ENCODE measurements at regions not wholly inside any gene's neighbourhood (a gene's known extent, or its start where the extent isn't known, plus 50 kb on each side); places are given as distances from the start of the nearest gene placed in this dataset.
"Not testable (repeated sequence)": the region's sequence is repeated elsewhere in the genome, so short reads cannot be mapped to it uniquely, and the experiment has no call there.

GRCh38 chr2:31764169-31764568 lies 183.4 kb upstream of the SRD5A2 start:
- DNase-seq: no peak
- H3K9me3 ChIP-seq: no peaks in the 10 kb centered on the region
- no peak for TF ChIP-seq POLR2A (IDR thresholded peaks at IDR 0.05)
- intact Hi-C loops (cut with DNase I; ENCODE audit: low total_unique reads): no loop called here
- no peaks in the 10 kb centered on the region for H3K4me1 ChIP-seq
- H3K27ac ChIP-seq: no peak overlapping the region
- 59 to 62% methylated on average over 2 of the region's 2 CpGs for WGBS, 2 donors
- no peaks in the 10 kb centered on the region for H3K36me3 ChIP-seq (ENCODE audit: low read depth, missing control alignments)
- no peaks in the 10 kb centered on the region for H3K27me3 ChIP-seq
- H3K4me3 ChIP-seq: no peak overlapping the region

- WGBS, 2 donors: 52 to 66% methylated on average over 2 of the region's 2 CpGs
- no peak for TF ChIP-seq CTCF (IDR thresholded peaks at IDR 0.05)
- no peak for TF ChIP-seq POLR2A (IDR thresholded peaks at IDR 0.05)
- H3K4me3 ChIP-seq: no peak overlapping the region
- no peaks in the 10 kb centered on the region for H3K27me3 ChIP-seq
- no peak for DNase-seq
- H3K4me1 ChIP-seq: no peaks in the 10 kb centered on the region
- intact Hi-C loops (cut with DNase I; ENCODE audit: low total_unique reads): no loop called here
- no peak overlapping the region for H3K27ac ChIP-seq
- no peaks in the 10 kb centered on the region for H3K36me3 ChIP-seq (ENCODE audit: low read depth, missing control alignments)
- H3K9me3 ChIP-seq: no peaks in the 10 kb centered on the region
Measured at GRCh38 chr2:31762085-31762484, 181.3 kb upstream of the SRD5A2 start.

GRCh38 chr2:31757351-31757750 lies 176.6 kb upstream of the SRD5A2 start:
- H3K4me3 ChIP-seq; H3K4me1 ChIP-seq; DNase-seq; H3K9me3 ChIP-seq; intact Hi-C loops (cut with DNase I; ENCODE audit: low total_unique reads); H3K27me3 ChIP-seq; H3K27ac ChIP-seq; H3K36me3 ChIP-seq (ENCODE audit: low read depth, missing control alignments): not testable (repeated sequence)
- WGBS, 2 donors: 92 to 95% methylated on average over 2 of the region's 2 CpGs

GRCh38 chr2:31748746-31749145 lies 168.0 kb upstream of the SRD5A2 start:
- intact Hi-C loops (cut with DNase I; ENCODE audit: low total_unique reads): not testable (repeated sequence)
- 89 to 90% methylated on average over 12 to 13 of the region's 13 CpGs for WGBS, 2 donors

GRCh38 chr2:31748041-31748440 lies 167.3 kb upstream of the SRD5A2 start:
- Histone ChIP-seq H3K9me3 (no peaks in the 10 kb centered on the region), H3K4me1 (no peaks in the 10 kb centered on the region), H3K36me3 (ENCODE audit: low read depth, missing control alignments) (no peaks in the 10 kb centered on the region), H3K27me3 (no peaks in the 10 kb centered on the region), H3K27ac (no peak overlapping the region), H3K4me3 (no peak overlapping the region)
- no peak for DNase-seq
- TF ChIP-seq CTCF (IDR thresholded peaks at IDR 0.05): no peak
- TF ChIP-seq POLR2A (IDR thresholded peaks at IDR 0.05): no peak
- intact Hi-C loops (cut with DNase I; ENCODE audit: low total_unique reads): no loop called here
- 87 to 95% methylated on average over 1 of the region's 1 CpG for WGBS, 2 donors

More at GRCh38 chr2:31748746-31749145, 168.0 kb upstream of the SRD5A2 start:
- not testable (repeated sequence) for H3K27me3 ChIP-seq; H3K4me1 ChIP-seq; H3K27ac ChIP-seq; H3K9me3 ChIP-seq; H3K36me3 ChIP-seq (ENCODE audit: low read depth, missing control alignments); DNase-seq; H3K4me3 ChIP-seq

GRCh38 chr2:31739161-31739560 lies 158.4 kb upstream of the SRD5A2 start:
- no peak for DNase-seq
- H3K9me3 ChIP-seq: no peaks in the 10 kb centered on the region
- H3K4me1 ChIP-seq: no peaks in the 10 kb centered on the region
- intact Hi-C loops (cut with DNase I; ENCODE audit: low total_unique reads): no loop called here
- no peaks in the 10 kb centered on the region for H3K36me3 ChIP-seq (ENCODE audit: low read depth, missing control alignments)
- WGBS, 2 donors: 90% methylated on average over 3 of the region's 3 CpGs
- H3K27me3 ChIP-seq: no peaks in the 10 kb centered on the region
- no peak overlapping the region for H3K27ac ChIP-seq
- TF ChIP-seq POLR2A (IDR thresholded peaks at IDR 0.05) (no peak), CTCF (IDR thresholded peaks at IDR 0.05) (no peak)
- no peak overlapping the region for H3K4me3 ChIP-seq

Data from testis (tissue), 2 donors.